H9 (cell line): ENCODE measurements at regions not wholly inside any gene's neighbourhood (a gene's known extent, or its start where the extent isn't known, plus 50 kb on each side); places are given as distances from the start of the nearest gene placed in this dataset.

Source experiments
- DNase-seq: peaks from one replicate; pipeline ENCODE4 v3.0.0-alpha.2; 2017
- H2AFZ ChIP-seq: one replicate; pipeline ENCODE4 v1.6.1; 2013; ENCODE audit warnings: mild to moderate bottlenecking, low read length, control low read depth, moderate library complexity
- H2AK5ac ChIP-seq: 2 replicates; pipeline ENCODE4 v1.6.1; 2013; ENCODE audit warnings: low read length, control low read depth, mixed read lengths; ENCODE audit not compliant: insufficient read length
- H2BK120ac ChIP-seq: one replicate; pipeline ENCODE4 v1.6.1; 2013; ENCODE audit warnings: low read depth, mild to moderate bottlenecking, low read length, control low read depth, inconsistent platforms; ENCODE audit not compliant: poor library complexity, severe bottlenecking
- H2BK12ac ChIP-seq: 2 replicates; pipeline ENCODE4 v1.6.1; 2013; ENCODE audit warnings: low read length, control low read depth, mixed read lengths, low read depth; ENCODE audit not compliant: insufficient read length
- H2BK15ac ChIP-seq: 2 replicates; pipeline ENCODE4 v1.6.1; 2013; ENCODE audit warnings: low read depth, low read length, control low read depth
- H2BK20ac ChIP-seq: one replicate; pipeline ENCODE4 v1.6.1; 2013; ENCODE audit warnings: low read depth, mild to moderate bottlenecking, low read length, control low read depth, inconsistent platforms; ENCODE audit not compliant: poor library complexity, severe bottlenecking
- H2BK5ac ChIP-seq: 2 replicates; pipeline ENCODE4 v1.6.1; 2013; ENCODE audit warnings: low read length, control low read depth, mixed read lengths; ENCODE audit not compliant: insufficient read length
- H3K14ac ChIP-seq: 2 replicates; pipeline ENCODE4 v1.6.1; 2013; ENCODE audit warnings: low read length, control low read depth; ENCODE audit not compliant: insufficient read depth
- H3K18ac ChIP-seq: 2 replicates; pipeline ENCODE4 v1.6.1; 2013; ENCODE audit warnings: low read depth, mild to moderate bottlenecking, mixed read lengths, low read length, control low read depth; ENCODE audit not compliant: insufficient read length
- H3K23ac ChIP-seq: 2 replicates; pipeline ENCODE4 v1.6.1; 2013; ENCODE audit warnings: low read length, control low read depth, mixed read lengths, low read depth; ENCODE audit not compliant: insufficient read length
- H3K23me2 ChIP-seq: 2 replicates; pipeline ENCODE4 v1.6.1; 2013; ENCODE audit warnings: low read depth, mild to moderate bottlenecking, mixed read lengths, low read length, control low read depth; ENCODE audit not compliant: insufficient read length, poor library complexity, severe bottlenecking
- H3K27ac ChIP-seq: 2 replicates; pipeline ENCODE4 v1.5.1; 2013; ENCODE audit warnings: low read length, control low read depth, mixed read lengths, low read depth; ENCODE audit not compliant: insufficient read length
- H3K27me3 ChIP-seq: 2 replicates; pipeline ENCODE4 v1.6.1; 2013; ENCODE audit warnings: low read length, control low read depth, inconsistent platforms; ENCODE audit not compliant: insufficient read depth
- H3K4ac ChIP-seq: 2 replicates; pipeline ENCODE4 v1.6.1; 2013; ENCODE audit warnings: low read depth, mild to moderate bottlenecking, control low read depth, inconsistent platforms, low read length, moderate library complexity
- H3K4me1 ChIP-seq: 2 replicates; pipeline ENCODE4 v1.6.1; 2013; ENCODE audit warnings: low read length, control low read depth, inconsistent platforms; ENCODE audit not compliant: insufficient read depth
- H3K4me2 ChIP-seq: 2 replicates; pipeline ENCODE4 v1.6.1; 2013; ENCODE audit warnings: low read length, control low read depth, mixed read lengths; ENCODE audit not compliant: insufficient read length, insufficient read depth
- H3K56ac ChIP-seq: 2 replicates; pipeline ENCODE4 v1.6.1; 2013; ENCODE audit warnings: low read depth, mild to moderate bottlenecking, mixed read lengths, low read length, control low read depth; ENCODE audit not compliant: insufficient read length
- H3K79me1 ChIP-seq: 2 replicates; pipeline ENCODE4 v1.6.1; 2013; ENCODE audit warnings: low read depth, mild to moderate bottlenecking, moderate library complexity, low read length, control low read depth, inconsistent platforms; ENCODE audit not compliant: insufficient read depth, poor library complexity, severe bottlenecking
- H3K79me2 ChIP-seq: 2 replicates; pipeline ENCODE4 v1.6.1; 2013; ENCODE audit warnings: low read length, control low read depth, inconsistent platforms; ENCODE audit not compliant: insufficient read depth
- H3K9ac ChIP-seq: 2 replicates; pipeline ENCODE4 v1.6.1; 2013; ENCODE audit warnings: low read length, control low read depth, mixed read lengths; ENCODE audit not compliant: insufficient read length; ENCODE audit errors: extremely low read depth
- H3K9me3 ChIP-seq: one replicate; pipeline ENCODE4 v1.6.1; 2013; ENCODE audit warnings: low read depth, low read length, inconsistent platforms; ENCODE audit not compliant: control insufficient read depth
- H3T11ph ChIP-seq: one replicate; pipeline ENCODE4 v1.6.1; 2013; ENCODE audit warnings: mild to moderate bottlenecking, low read length, control low read depth, inconsistent platforms
- H4K20me1 ChIP-seq: one replicate; pipeline ENCODE4 v1.6.1; 2013; ENCODE audit not compliant: control insufficient read depth, insufficient read length, insufficient read depth
- H4K5ac ChIP-seq: 2 replicates; pipeline ENCODE4 v1.6.1; 2013; ENCODE audit warnings: low read depth, mild to moderate bottlenecking, mixed read lengths, low read length, control low read depth; ENCODE audit not compliant: insufficient read length
- H4K8ac ChIP-seq: replicated peaks from 2 replicates; pipeline ENCODE4 v1.6.1; 2013; ENCODE audit warnings: low read length, control low read depth, mixed read lengths, low read depth; ENCODE audit not compliant: insufficient read length
- H4K91ac ChIP-seq: 2 replicates; pipeline ENCODE4 v1.6.1; 2013; ENCODE audit warnings: low read depth, mild to moderate bottlenecking, moderate library complexity, mixed read lengths, low read length, control low read depth; ENCODE audit not compliant: insufficient read length
- H3K27ac Mint-ChIP-seq, 3 experiments: 2 replicates in 2 of 3; 3 replicates in 1 of 3; pipeline ENCODE4 v1.8.0; 2020 to 2021; ENCODE audit warnings: mixed read lengths in 3 of 3, mild to moderate bottlenecking in 1 of 3, moderate library complexity in 1 of 3
- H3K27me3 Mint-ChIP-seq: 2 replicates; pipeline ENCODE4 v1.8.0; 2021; ENCODE audit warnings: low read depth, mild to moderate bottlenecking, moderate library complexity, mixed read lengths
- H3K36me3 Mint-ChIP-seq, 3 experiments: 2 replicates in 2 of 3; 3 replicates in 1 of 3; pipeline ENCODE4 v1.8.0; 2020 to 2021; ENCODE audit warnings: low read depth in 3 of 3, mixed read lengths in 3 of 3; ENCODE audit not compliant: insufficient read depth in 1 of 3
- H3K4me1 Mint-ChIP-seq, 2 experiments: 2 replicates each; pipeline ENCODE4 v1.8.0; 2020; ENCODE audit warnings: mixed read lengths in 2 of 2
- H3K4me3 Mint-ChIP-seq, 2 experiments: 2 replicates in 1 of 2; 3 replicates in 1 of 2; pipeline ENCODE4 v1.8.0; 2020 to 2021; ENCODE audit warnings: mild to moderate bottlenecking in 2 of 2, mixed read lengths in 2 of 2, moderate library complexity in 1 of 2
- H3K9me3 Mint-ChIP-seq, 2 experiments: 2 replicates in 1 of 2; 3 replicates in 1 of 2; pipeline ENCODE4 v1.8.0; 2020; ENCODE audit warnings: mild to moderate bottlenecking in 2 of 2, mixed read lengths in 2 of 2, moderate library complexity in 1 of 2
- CTCF ChIP-seq: fragments of 200-600 bp; sonication (generic); conservative IDR thresholded peaks from 3 replicates; pipeline ENCODE4 v1.8.0; 2021; ENCODE audit warnings: antibody characterized with exemption, mild to moderate bottlenecking
- WGBS: extraction: QIAGEN DNeasy Blood & Tissue Kit; methylation state at CpG from one replicate; pipeline ENCODE4 v1.1.7; 2013; ENCODE audit warnings: missing lambda C conversion rate, low lambda C conversion rate, mixed read lengths; ENCODE audit not compliant: insufficient read length; ENCODE audit errors: extremely low coverage; 5-methylcytosine and 5-hydroxymethylcytosine counted together

- Mint-ChIP-seq H3K4me1 (peaks cover 22 to 25% of the 10 kb centered on the region in 2 experiments), H3K27ac (no peak overlapping the region), H3K27me3 (peaks cover 9% of the 10 kb centered on the region), H3K36me3 (no peaks in the 10 kb centered on the region), H3K9me3 (peaks cover 0 to 3% of the 10 kb centered on the region in 2 experiments; a peak in 3 of 5 replicates), H3K4me3 (no peak overlapping the region)
- Histone ChIP-seq H2BK120ac (no peak overlapping the region), H3T11ph (no peak overlapping the region), H2AFZ (no peak overlapping the region), H3K27ac (no peak overlapping the region), H3K79me1 (no peaks in the 10 kb centered on the region), H3K4me1 (peaks cover 4% of the 10 kb centered on the region; the same call in 1 of the 2 replicates), H2BK5ac (no peak overlapping the region), H4K8ac (no peak overlapping the region), H4K91ac (no peak overlapping the region), H4K20me1 (no peaks in the 10 kb centered on the region), H2BK15ac (no peak overlapping the region), H3K27me3 (no peaks in the 10 kb centered on the region; the same call in none of the 2 replicates), H2AK5ac (no peak overlapping the region), H2BK20ac (no peak overlapping the region), H3K23ac (no peak overlapping the region), H3K56ac (no peak overlapping the region), H3K79me2 (no peaks in the 10 kb centered on the region), H3K4me2 (no peak overlapping the region), H3K23me2 (no peaks in the 10 kb centered on the region), H3K9me3 (no peaks in the 10 kb centered on the region), H3K4ac (no peak overlapping the region), H3K18ac (no peak overlapping the region), H3K9ac (no peak overlapping the region), H3K14ac (no peak overlapping the region), H2BK12ac (no peak overlapping the region), H4K5ac (no peak overlapping the region)
- 100% methylated on average over 3 of the region's 4 CpGs for WGBS
- no peak for TF ChIP-seq CTCF
- no peak for DNase-seq
Measured at GRCh38 chr16:86673090-86673955, 95.0 kb downstream of the FOXL1 start.
